H1 (cell line): ENCODE measurements at regions not wholly inside any gene's neighbourhood (a gene's known extent, or its start where the extent isn't known, plus 50 kb on each side); places are given as distances from the start of the nearest gene placed in this dataset.

Source experiments
- CTCF ChIA-PET: fragments of 300-600 bp; sonication (Branson Sonifier 250); formaldehyde crosslinking; loops from one replicate; lab custom pipeline; 2021; ENCODE audit not compliant: partially characterized antibody; lab: Charles Lee
- POLR2A ChIA-PET: fragments of 300-600 bp; sonication (Branson Sonifier 250); formaldehyde crosslinking; loops from one replicate; lab custom pipeline; 2021; ENCODE audit warnings: inconsistent platforms; ENCODE audit not compliant: partially characterized antibody; lab: Charles Lee
- DNase-seq, 2 experiments: peaks; one replicate each; pipeline versions ENCODE4 v3.0.0 to v3.0.0-alpha.2; 2010 to 2022; ENCODE audit warnings: low spot score in 2 of 2, low read depth in 1 of 2, mixed read lengths in 1 of 2
- FAIRE-seq: peaks from 2 replicates; lab custom pipeline; 2011; peaks lifted over from hg19 to GRCh38; lab: Jason Lieb, UNC
- H2AFZ ChIP-seq: 2 replicates; pipeline ENCODE4 v1.8.1; 2012; ENCODE audit warnings: low read length, inconsistent platforms
- H2AK5ac ChIP-seq: 2 replicates; pipeline ENCODE4 v1.6.1; 2013; ENCODE audit warnings: low read depth, low read length
- H2BK120ac ChIP-seq: replicated peaks from 2 replicates; pipeline ENCODE3; 2013; ENCODE audit warnings: low read depth, low read length, inconsistent platforms
- H2BK12ac ChIP-seq: 2 replicates; pipeline ENCODE4 v1.6.1; 2013; ENCODE audit warnings: low read depth, low read length
- H2BK15ac ChIP-seq: 2 replicates; pipeline ENCODE4 v1.6.1; 2013; ENCODE audit warnings: low read length
- H2BK20ac ChIP-seq: 2 replicates; pipeline ENCODE4 v1.6.1; 2013; ENCODE audit warnings: low read length
- H2BK5ac ChIP-seq: 2 replicates; pipeline ENCODE4 v1.6.1; 2013; ENCODE audit warnings: low read depth, low read length
- H3K14ac ChIP-seq: 2 replicates; pipeline ENCODE4 v1.6.1; 2013; ENCODE audit warnings: inconsistent platforms; ENCODE audit not compliant: insufficient read length
- H3K18ac ChIP-seq: 2 replicates; pipeline ENCODE4 v1.6.1; 2013; ENCODE audit warnings: low read length; ENCODE audit errors: extremely low read depth
- H3K23ac ChIP-seq: 2 replicates; pipeline ENCODE4 v1.6.1; 2013; ENCODE audit warnings: inconsistent platforms; ENCODE audit not compliant: insufficient read length
- H3K23me2 ChIP-seq: 2 replicates; pipeline ENCODE4 v1.6.1; 2013; ENCODE audit warnings: low read depth, low read length
- H3K27ac ChIP-seq: 2 replicates; pipeline ENCODE4 v1.6.1; 2011; ENCODE audit warnings: low read depth, low read length, inconsistent platforms
- H3K27me3 ChIP-seq, 4 experiments: replicated peaks in 1 of 4; 1 replicate in 1 of 4; 2 replicates in 3 of 4; pipeline versions ENCODE4 v1.6.1 to v1.8.1; 2011 to 2013; ENCODE audit warnings: low read length in 3 of 4, mild to moderate bottlenecking in 3 of 4, inconsistent platforms in 2 of 4, mixed read lengths in 2 of 4, moderate library complexity in 1 of 4; ENCODE audit not compliant: control insufficient read depth in 3 of 4, insufficient read depth in 3 of 4; ENCODE audit errors: extremely low read depth in 1 of 4
- H3K36me3 ChIP-seq, 4 experiments: 2 replicates each; pipeline versions ENCODE4 v1.6.1 to v1.8.1; 2011 to 2013; ENCODE audit warnings: mild to moderate bottlenecking in 4 of 4, low read length in 3 of 4, moderate library complexity in 2 of 4, control low read depth in 1 of 4, inconsistent platforms in 1 of 4; ENCODE audit not compliant: insufficient read depth in 4 of 4, control insufficient read depth in 2 of 4
- H3K4ac ChIP-seq: replicated peaks from 2 replicates; pipeline ENCODE3; 2013; ENCODE audit warnings: low read length, low read depth, mixed read lengths, inconsistent platforms; ENCODE audit not compliant: insufficient read length
- H3K4me1 ChIP-seq, 4 experiments: replicated peaks in 1 of 4; 1 replicate in 1 of 4; 2 replicates in 3 of 4; pipeline versions ENCODE4 v1.6.1 to v1.8.1; 2011 to 2013; ENCODE audit warnings: low read length in 3 of 4, inconsistent platforms in 2 of 4, mixed read lengths in 1 of 4; ENCODE audit not compliant: insufficient read depth in 4 of 4, control insufficient read depth in 3 of 4
- H3K4me2 ChIP-seq, 2 experiments: 2 replicates each; pipeline versions ENCODE4 v1.6.1 to v1.8.1; 2011 to 2013; ENCODE audit warnings: low read depth in 2 of 2, low read length in 2 of 2, control low read depth in 1 of 2, inconsistent platforms in 1 of 2, mild to moderate bottlenecking in 1 of 2; ENCODE audit not compliant: insufficient read depth in 1 of 2
- H3K4me3 ChIP-seq, 4 experiments: fragments of 200-600, 300-600 bp in 1 of 4; sonication (generic), shearing (Covaris generic), sonication (Bioruptor Twin) in 1 of 4; 2 replicates each; pipeline versions ENCODE4 v1.5.1 to v1.8.1; 2011 to 2016; ENCODE audit warnings: low read length in 4 of 4, low read depth in 3 of 4, control low read depth in 2 of 4, inconsistent platforms in 2 of 4, mild to moderate bottlenecking in 2 of 4, mixed read lengths in 1 of 4, moderate library complexity in 1 of 4; ENCODE audit not compliant: insufficient read depth in 2 of 4; ENCODE audit errors: extremely low read depth in 1 of 4
- H3K56ac ChIP-seq: replicated peaks from 2 replicates; pipeline ENCODE3; 2013; ENCODE audit warnings: low read depth, mild to moderate bottlenecking, mixed read lengths, low read length, inconsistent platforms; ENCODE audit not compliant: insufficient read length
- H3K79me1 ChIP-seq: 2 replicates; pipeline ENCODE4 v1.6.1; 2013; ENCODE audit warnings: low read depth, low read length, control low read depth
- H3K79me2 ChIP-seq, 2 experiments: 2 replicates each; pipeline versions ENCODE4 v1.6.1 to v1.8.1; 2012 to 2013; ENCODE audit warnings: low read length in 2 of 2, mild to moderate bottlenecking in 2 of 2, inconsistent platforms in 1 of 2; ENCODE audit not compliant: insufficient read depth in 2 of 2, control insufficient read depth in 1 of 2
- H3K9ac ChIP-seq, 4 experiments: replicated peaks in 1 of 4; 1 replicate in 1 of 4; 2 replicates in 3 of 4; pipeline versions ENCODE4 v1.6.1 to v1.8.1; 2011 to 2013; ENCODE audit warnings: low read depth in 3 of 4, low read length in 3 of 4, control low read depth in 2 of 4, mild to moderate bottlenecking in 2 of 4, moderate library complexity in 2 of 4, inconsistent platforms in 1 of 4; ENCODE audit errors: extremely low read depth in 1 of 4
- H3K9me3 ChIP-seq, 2 experiments: 2 replicates each; pipeline versions ENCODE4 v1.6.1 to v1.8.1; 2012 to 2013; ENCODE audit warnings: mild to moderate bottlenecking in 2 of 2, moderate library complexity in 2 of 2, control low read depth in 1 of 2, inconsistent platforms in 1 of 2, low read depth in 1 of 2, low read length in 1 of 2, mixed read lengths in 1 of 2; ENCODE audit not compliant: insufficient read depth in 2 of 2
- H4K20me1 ChIP-seq, 2 experiments: replicated peaks in 1 of 2; 2 replicates each; pipeline versions ENCODE3 to v1.8.1; 2011 to 2013; ENCODE audit warnings: inconsistent platforms in 2 of 2, low read length in 2 of 2, mild to moderate bottlenecking in 1 of 2; ENCODE audit not compliant: insufficient read depth in 2 of 2, control insufficient read depth in 1 of 2
- H4K5ac ChIP-seq: 2 replicates; pipeline ENCODE4 v1.6.1; 2013; ENCODE audit warnings: low read length, low read depth, mixed read lengths, inconsistent platforms; ENCODE audit not compliant: insufficient read length
- H4K8ac ChIP-seq: 2 replicates; pipeline ENCODE4 v1.8.0; 2013; ENCODE audit warnings: mild to moderate bottlenecking, moderate library complexity, low read length, inconsistent platforms; ENCODE audit not compliant: insufficient read depth; ENCODE audit errors: extremely low read depth
- H4K91ac ChIP-seq: replicated peaks from 2 replicates; pipeline ENCODE3; 2013; ENCODE audit warnings: low read length, mixed read lengths, inconsistent platforms; ENCODE audit not compliant: insufficient read length
- CHD7 ChIP-seq: fragments of 300-600 bp; sonication (generic); IDR thresholded peaks from 2 replicates; pipeline ENCODE4 v1.7.1; 2012; ENCODE audit warnings: low read length, moderate library complexity, mild to moderate bottlenecking, inconsistent platforms; ENCODE audit not compliant: insufficient replicate concordance
- WGBS, 2 experiments: shearing (Covaris generic) in 1 of 2; methylation state at CpG; one replicate each; pipeline versions ENCODE4 v1.1.6 to v1.1.7; 2013 to 2015; ENCODE audit warnings: low lambda C conversion rate in 2 of 2, mixed read lengths in 2 of 2, inconsistent platforms in 1 of 2, low coverage in 1 of 2, missing lambda C conversion rate in 1 of 2; ENCODE audit not compliant: insufficient replicate concordance in 2 of 2, insufficient coverage in 1 of 2, insufficient read length in 1 of 2; ENCODE audit errors: extremely low coverage in 1 of 2, missing lambda C conversion rate in 1 of 2; 5-methylcytosine and 5-hydroxymethylcytosine counted together

- H3K4ac ChIP-seq, result no peak overlapping the region
- no peak overlapping the region for H4K5ac ChIP-seq
- no peak overlapping the region for H2BK20ac ChIP-seq
- H3K27ac ChIP-seq, result no peak overlapping the region
- no peak overlapping the region for H2BK15ac ChIP-seq
- WGBS, 2 experiments, result 84% methylated on average over 5 of the region's 5 CpGs; no CpG with 5 or more reads in 1 of the 2 experiments
- H4K20me1 ChIP-seq, result no peaks in the 10 kb centered on the region
- H3K4me1 ChIP-seq, result no peaks in the 10 kb centered on the region
- no peak overlapping the region for H3K23ac ChIP-seq
- no peak overlapping the region for H2AK5ac ChIP-seq
- H3K4me2 ChIP-seq, result no peak overlapping the region
- H3K79me2 ChIP-seq, result no peaks in the 10 kb centered on the region
- no peak overlapping the region for H3K56ac ChIP-seq
- H3K79me1 ChIP-seq, result no peaks in the 10 kb centered on the region
- no peaks in the 10 kb centered on the region for H3K23me2 ChIP-seq
- no peak overlapping the region for H2BK5ac ChIP-seq
- H3K9ac ChIP-seq, result no peak overlapping the region
- H3K9me3 ChIP-seq, result no peaks in the 10 kb centered on the region
- H4K91ac ChIP-seq, result no peak overlapping the region
- no peak overlapping the region for H2BK12ac ChIP-seq
- H3K27me3 ChIP-seq, result no peaks in the 10 kb centered on the region
- H3K36me3 ChIP-seq, result no peaks in the 10 kb centered on the region
- no peak overlapping the region for H3K14ac ChIP-seq
- no peak overlapping the region for H3K18ac ChIP-seq
- no peak overlapping the region for H2BK120ac ChIP-seq
- FAIRE-seq (no peak), DNase-seq (no peak)
- H4K8ac ChIP-seq, result no peak overlapping the region
- CTCF ChIA-PET, result interaction anchor here (1.1 to 1.8 kb wide), 3 partner anchors 12 to 124 kb away, joined by 3 read pairs; no protein-coding TSS in a partner anchor
- no peak overlapping the region for H2AFZ ChIP-seq
- H3K4me3 ChIP-seq, result no peak overlapping the region
- POLR2A ChIA-PET, result no interaction called here
- no peak for TF ChIP-seq CHD7
These were observed 123.4 kb upstream of the ECI2 start for GRCh38 chr6:4258733-4259132.
